Activated CD8-positive, alpha-beta T cell treated with anti-CD3 and anti-CD28 coated beads, Interleukin-2, amount 10 ng/mL, durations not matched to agents 7 days and 5 days (primary cell): ENCODE measurements at regions not wholly inside any gene's neighbourhood (a gene's known extent, or its start where the extent isn't known, plus 50 kb on each side); places are given as distances from the start of the nearest gene placed in this dataset.

ENCODE experiments used
- ATAC-seq: fragments of 150-1000 bp; cut with Tn5 transposase; one replicate; pipeline ENCODE4 v1.10.0; 2021; ENCODE audit warnings: moderate library complexity
- CTCF ChIA-PET: fragments of 350-600 bp; sonication (Branson Sonifier 250); formaldehyde crosslinking; loops from one replicate; lab custom pipeline; 2021; ENCODE audit warnings: antibody characterized with exemption; lab: Charles Lee
- POLR2A ChIA-PET: fragments of 350-600 bp; sonication (Branson Sonifier 250); formaldehyde crosslinking; loops from one replicate; lab custom pipeline; 2021; ENCODE audit warnings: antibody characterized with exemption; lab: Charles Lee
- DNase-seq: peaks from one replicate; pipeline ENCODE4 v3.0.0-alpha.2; 2020
- H3K27ac Mint-ChIP-seq: one replicate; pipeline ENCODE4 v1.8.0; 2021; ENCODE audit warnings: mild to moderate bottlenecking, mixed read lengths
- H3K27me3 Mint-ChIP-seq: one replicate; pipeline ENCODE4 v1.8.0; 2021; ENCODE audit warnings: low read depth, mixed read lengths
- H3K36me3 Mint-ChIP-seq: one replicate; pipeline ENCODE4 v1.8.0; 2021; ENCODE audit warnings: low read depth, mixed read lengths
- H3K4me1 Mint-ChIP-seq: one replicate; pipeline ENCODE4 v1.8.0; 2021; ENCODE audit warnings: low read depth, mixed read lengths
- H3K4me3 Mint-ChIP-seq: one replicate; pipeline ENCODE4 v1.8.0; 2021; ENCODE audit warnings: mild to moderate bottlenecking, mixed read lengths
- H3K9me3 Mint-ChIP-seq: one replicate; pipeline ENCODE4 v1.8.0; 2022; ENCODE audit warnings: mixed read lengths; ENCODE audit not compliant: insufficient read depth

DNA sequence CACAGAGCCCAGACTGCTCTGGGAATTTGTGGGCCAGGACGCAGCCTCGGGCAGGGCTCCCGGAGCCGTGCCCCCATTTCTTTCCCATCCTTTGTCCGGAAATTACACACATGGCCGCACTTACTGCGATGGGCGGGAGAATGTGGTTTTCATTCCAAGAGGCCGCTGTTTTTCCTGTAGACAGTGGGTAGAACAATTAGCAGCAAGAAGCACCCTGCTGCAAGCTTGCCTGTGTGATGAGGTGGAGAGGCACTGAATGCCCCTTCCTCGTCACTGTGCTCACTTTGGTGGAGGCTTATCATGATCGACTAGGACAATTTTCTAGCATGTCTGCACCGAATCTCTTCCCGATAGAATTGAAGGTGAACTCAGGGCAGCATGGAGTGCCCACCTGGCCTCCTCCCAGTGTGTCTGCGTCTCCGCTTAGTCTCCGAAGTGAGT lies 102.8 kb downstream of the DACT2 start:
- no peak for DNase-seq
- Mint-ChIP-seq H3K36me3 (no peaks in the 10 kb centered on the region), H3K9me3 (no peaks in the 10 kb centered on the region), H3K27me3 (no peaks in the 10 kb centered on the region), H3K4me3 (no peak overlapping the region), H3K4me1 (no peaks in the 10 kb centered on the region), H3K27ac (no peak overlapping the region)
- ChIA-PET CTCF (no interaction called here), POLR2A (no interaction called here)
- no peak for ATAC-seq

DNA sequence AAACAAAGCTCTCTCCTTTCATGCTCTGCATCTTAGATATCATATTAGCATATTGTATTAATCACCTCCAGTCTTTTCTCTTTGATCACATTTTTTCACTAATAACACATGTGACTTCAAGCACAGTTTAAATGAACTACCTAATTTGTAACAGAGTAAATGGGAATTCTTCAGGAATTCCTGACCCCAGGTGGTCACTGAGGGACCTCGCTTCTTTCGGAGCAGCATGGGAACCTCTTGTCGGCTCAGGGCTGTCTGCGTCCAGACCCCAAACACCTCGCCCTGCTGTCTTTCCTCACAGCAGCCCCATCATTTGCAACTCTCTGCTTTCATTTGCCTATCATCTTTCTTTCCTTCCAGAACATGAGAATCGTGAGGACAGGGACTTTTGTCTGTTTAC lies 103.5 kb downstream of the DACT2 start:
- no peak overlapping the region for H3K27ac Mint-ChIP-seq
- ChIA-PET POLR2A (no interaction called here), CTCF (no interaction called here)
- H3K4me1 Mint-ChIP-seq: no peaks in the 10 kb centered on the region
- ATAC-seq (no peak), DNase-seq (no peak)
- no peak overlapping the region for H3K4me3 Mint-ChIP-seq
- H3K36me3 Mint-ChIP-seq: no peaks in the 10 kb centered on the region
- H3K9me3 Mint-ChIP-seq: no peaks in the 10 kb centered on the region
- H3K27me3 Mint-ChIP-seq: no peaks in the 10 kb centered on the region

DNA sequence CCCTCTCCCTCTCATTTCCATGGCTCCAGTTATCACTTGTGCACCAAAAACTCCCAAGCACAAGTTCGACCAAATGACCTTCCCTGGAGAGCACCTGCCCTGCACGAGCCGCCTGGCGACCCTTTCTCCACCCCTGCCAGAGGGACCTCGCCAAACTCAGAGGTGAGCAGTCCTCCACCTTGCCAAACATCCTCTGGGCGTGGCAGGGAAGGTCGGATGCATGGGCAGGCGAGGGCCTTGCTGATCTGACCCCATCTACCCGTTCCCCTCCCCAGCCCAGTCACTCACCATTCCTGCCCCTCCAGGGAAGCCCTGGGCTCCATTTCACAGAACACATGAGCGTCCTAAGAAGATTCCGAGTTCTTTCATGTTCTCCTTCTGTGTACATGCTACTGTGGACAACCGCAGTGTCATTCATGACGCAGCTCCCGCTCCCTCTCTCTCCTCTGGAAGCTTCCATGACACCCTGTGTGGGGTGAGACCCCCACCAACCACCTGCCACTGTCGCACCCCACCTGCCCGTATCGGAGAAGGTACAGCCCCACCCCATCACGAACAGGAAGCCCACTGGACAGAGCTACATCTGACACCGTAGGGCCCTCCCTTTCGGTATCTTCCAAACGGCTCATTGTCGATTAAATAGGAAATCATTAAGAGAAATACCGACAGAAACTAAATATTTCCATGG lies 104.3 kb downstream of the DACT2 start:
- Mint-ChIP-seq H3K4me1 (no peaks in the 10 kb centered on the region), H3K9me3 (no peaks in the 10 kb centered on the region), H3K36me3 (no peaks in the 10 kb centered on the region), H3K4me3 (no peak overlapping the region), H3K27ac (no peak overlapping the region), H3K27me3 (no peaks in the 10 kb centered on the region)
- DNase-seq (no peak), ATAC-seq (no peak)
- ChIA-PET POLR2A (no interaction called here), CTCF (no interaction called here)

DNA sequence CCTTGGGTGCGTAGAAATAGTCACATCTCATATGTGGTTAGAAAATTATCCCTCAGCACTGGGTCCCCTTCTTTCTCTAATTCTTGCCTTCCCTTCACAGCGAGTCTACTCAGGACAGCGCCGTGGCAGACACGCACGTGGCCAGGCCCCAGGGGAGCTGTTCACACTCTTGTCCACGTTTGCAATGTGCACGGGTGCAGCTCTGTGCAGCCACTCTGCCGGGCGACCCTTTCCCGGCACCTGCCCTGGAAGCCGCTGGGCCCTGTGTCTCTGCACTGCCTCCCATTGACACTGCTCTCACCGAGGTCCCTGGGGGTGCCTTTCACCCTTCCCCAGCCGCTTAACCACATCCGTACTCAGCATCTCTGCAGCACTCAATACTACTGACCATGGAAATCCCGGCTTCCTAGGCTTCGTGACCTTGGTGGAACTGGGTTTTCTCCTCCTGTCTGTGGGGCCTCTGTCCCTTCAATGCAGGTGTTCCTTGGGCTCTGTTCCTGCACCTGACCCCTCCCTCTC lies 104.9 kb downstream of the DACT2 start:
- no peaks in the 10 kb centered on the region for H3K4me1 Mint-ChIP-seq
- POLR2A ChIA-PET: no interaction called here
- CTCF ChIA-PET: no interaction called here
- DNase-seq (no peak), ATAC-seq (no peak)
- no peak overlapping the region for H3K4me3 Mint-ChIP-seq
- H3K27me3 Mint-ChIP-seq: no peaks in the 10 kb centered on the region
- no peaks in the 10 kb centered on the region for H3K9me3 Mint-ChIP-seq
- no peak overlapping the region for H3K27ac Mint-ChIP-seq
- no peaks in the 10 kb centered on the region for H3K36me3 Mint-ChIP-seq

DNA sequence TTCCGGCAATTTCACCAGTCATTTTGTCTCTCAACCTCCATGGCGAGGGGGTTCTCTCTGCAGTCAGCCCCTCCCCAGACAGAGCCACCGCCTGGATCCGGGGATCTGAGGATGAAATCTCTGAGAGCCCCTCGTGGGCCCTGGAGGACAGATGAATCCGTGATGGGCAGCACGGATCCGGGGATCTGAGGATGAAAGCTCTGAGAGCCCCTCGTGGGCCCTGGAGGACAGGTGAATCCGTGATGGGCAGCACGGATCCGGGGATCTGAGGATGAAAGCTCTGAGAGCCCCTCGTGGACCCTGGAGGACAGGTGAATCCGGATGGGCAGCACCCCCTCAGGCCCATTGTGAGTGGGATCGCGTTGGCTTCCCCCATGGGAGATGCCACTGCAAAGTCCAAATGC lies 106.5 kb downstream of the DACT2 start:
- DNase-seq (no peak), ATAC-seq (no peak)
- Mint-ChIP-seq H3K9me3 (no peaks in the 10 kb centered on the region), H3K4me1 (no peaks in the 10 kb centered on the region), H3K27me3 (no peaks in the 10 kb centered on the region), H3K27ac (no peak overlapping the region), H3K36me3 (no peaks in the 10 kb centered on the region), H3K4me3 (no peak overlapping the region)
- POLR2A ChIA-PET: no interaction called here
- CTCF ChIA-PET: no interaction called here

DNA sequence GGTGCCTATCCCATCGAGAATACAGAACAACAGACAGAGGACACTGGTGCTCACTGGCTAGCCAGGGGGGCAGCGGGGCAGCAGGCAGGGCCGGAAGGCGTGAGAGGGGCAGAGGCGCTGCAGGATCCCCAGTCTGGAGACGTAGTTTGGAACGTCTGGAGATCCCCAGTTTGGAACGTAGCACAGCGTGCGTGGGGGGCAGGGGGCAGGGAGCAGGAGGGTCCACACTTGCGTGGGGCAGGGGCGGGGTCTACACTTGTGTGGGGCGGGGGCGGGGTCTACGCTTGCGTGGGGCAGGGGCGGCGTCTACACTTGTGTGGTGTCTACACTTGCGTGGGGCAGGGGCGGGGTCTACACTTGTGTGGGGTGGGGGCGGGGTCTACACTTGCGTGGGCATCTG lies 107.2 kb downstream of the DACT2 start:
- ChIA-PET CTCF (no interaction called here), POLR2A (no interaction called here)
- Mint-ChIP-seq H3K27ac (no peak overlapping the region), H3K9me3 (no peaks in the 10 kb centered on the region), H3K4me1 (no peaks in the 10 kb centered on the region), H3K4me3 (no peak overlapping the region), H3K27me3 (no peaks in the 10 kb centered on the region), H3K36me3 (no peaks in the 10 kb centered on the region)
- no peak for DNase-seq
- no peak for ATAC-seq

DNA sequence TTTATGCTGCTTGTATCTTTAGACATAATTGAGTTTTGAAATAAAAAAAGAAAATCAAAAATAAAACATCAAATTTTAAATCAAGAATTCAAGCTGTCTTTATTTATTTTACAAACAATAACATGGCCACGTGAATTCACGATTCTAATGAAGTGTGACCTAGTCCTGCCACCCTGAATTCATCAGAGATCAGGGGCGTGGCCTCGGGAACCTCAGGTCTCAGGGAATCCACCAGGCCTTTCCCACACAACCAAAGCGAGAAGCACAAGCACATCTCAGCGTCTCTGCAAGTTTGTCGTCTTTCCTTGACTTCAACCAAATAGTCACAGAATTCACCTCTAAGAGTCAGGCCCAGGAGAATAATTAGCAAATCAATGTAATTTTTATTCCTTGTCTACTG lies 107.9 kb downstream of the DACT2 start:
- H3K27me3 Mint-ChIP-seq: no peaks in the 10 kb centered on the region
- H3K36me3 Mint-ChIP-seq: no peaks in the 10 kb centered on the region
- CTCF ChIA-PET: no interaction called here
- DNase-seq (no peak), ATAC-seq (no peak)
- no peak overlapping the region for H3K4me3 Mint-ChIP-seq
- H3K27ac Mint-ChIP-seq: no peak overlapping the region
- no peaks in the 10 kb centered on the region for H3K4me1 Mint-ChIP-seq
- POLR2A ChIA-PET: no interaction called here
- no peaks in the 10 kb centered on the region for H3K9me3 Mint-ChIP-seq

DNA sequence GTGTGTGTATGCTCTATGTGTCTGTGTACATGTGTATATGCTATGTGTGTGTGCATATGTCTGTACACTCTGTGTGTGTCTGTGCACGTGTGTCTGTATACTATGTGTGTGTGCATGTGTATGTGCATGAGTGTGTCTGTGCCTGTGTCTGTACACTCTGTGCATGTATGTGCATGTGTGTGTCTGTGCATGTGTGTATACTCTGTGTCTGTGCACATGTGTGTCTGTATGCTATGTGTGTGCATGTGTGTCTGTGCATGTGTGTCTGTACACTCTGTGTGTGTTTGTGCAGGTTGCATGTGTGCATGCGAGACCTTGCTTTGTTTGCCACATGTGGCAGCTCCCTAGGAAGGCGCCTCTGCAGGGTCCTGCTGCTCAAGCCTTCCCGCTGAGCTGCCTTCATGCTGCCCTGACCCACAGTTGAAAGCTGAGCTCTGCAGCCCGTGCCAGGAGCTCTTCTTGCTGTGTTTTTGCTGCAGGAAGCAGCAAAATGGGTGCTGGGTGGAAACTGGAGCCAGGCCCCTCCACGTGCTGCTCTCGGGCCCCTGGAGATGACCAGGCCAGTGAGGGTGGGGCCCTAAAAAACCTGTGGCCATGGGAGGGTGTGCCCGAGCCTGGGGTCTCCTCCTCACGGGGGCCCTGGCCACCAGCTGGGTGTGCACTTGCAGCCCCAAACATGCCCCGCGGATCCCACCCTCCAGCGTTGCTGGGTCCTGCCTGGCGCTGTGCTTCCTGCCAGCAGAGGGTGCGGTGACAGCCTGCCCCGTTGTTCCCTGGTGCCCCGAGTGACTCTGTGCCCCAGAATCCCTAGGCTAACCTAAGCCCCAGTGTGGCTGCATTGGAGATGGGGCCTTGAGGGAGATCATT lies 109.1 kb downstream of the DACT2 start:
- H3K36me3 Mint-ChIP-seq: no peaks in the 10 kb centered on the region
- ATAC-seq (no peak), DNase-seq (no peak)
- POLR2A ChIA-PET: no interaction called here
- no peaks in the 10 kb centered on the region for H3K9me3 Mint-ChIP-seq
- H3K27me3 Mint-ChIP-seq: no peaks in the 10 kb centered on the region
- no peak overlapping the region for H3K4me3 Mint-ChIP-seq
- H3K4me1 Mint-ChIP-seq: no peaks in the 10 kb centered on the region
- CTCF ChIA-PET: no interaction called here
- H3K27ac Mint-ChIP-seq: no peak overlapping the region

DNA sequence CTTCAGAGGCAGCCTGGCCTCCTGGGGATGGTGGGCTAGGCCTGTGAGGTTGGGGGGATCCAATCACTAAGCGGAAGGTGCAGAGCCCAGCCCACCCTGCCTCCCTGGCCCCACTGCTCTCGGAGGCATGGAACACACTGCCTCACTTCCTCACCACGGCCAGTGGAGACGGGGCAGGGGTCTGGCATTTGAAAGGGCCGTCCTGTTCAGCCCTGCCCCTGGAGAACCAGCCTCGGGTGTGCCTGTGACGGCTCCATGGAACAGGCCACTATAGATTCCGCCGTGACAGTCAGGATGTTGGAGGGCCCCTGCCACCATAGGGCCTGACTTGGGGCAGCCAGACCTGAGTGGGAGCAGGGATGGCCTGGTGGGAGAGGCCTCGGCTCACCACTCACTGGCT lies 110.2 kb downstream of the DACT2 start:
- DNase-seq (no peak), ATAC-seq (no peak)
- POLR2A ChIA-PET: no interaction called here
- no peaks in the 10 kb centered on the region for H3K36me3 Mint-ChIP-seq
- H3K27me3 Mint-ChIP-seq: no peaks in the 10 kb centered on the region
- H3K27ac Mint-ChIP-seq: no peak overlapping the region
- H3K4me3 Mint-ChIP-seq: no peak overlapping the region
- CTCF ChIA-PET: no interaction called here
- H3K4me1 Mint-ChIP-seq: no peaks in the 10 kb centered on the region
- H3K9me3 Mint-ChIP-seq: no peaks in the 10 kb centered on the region

DNA sequence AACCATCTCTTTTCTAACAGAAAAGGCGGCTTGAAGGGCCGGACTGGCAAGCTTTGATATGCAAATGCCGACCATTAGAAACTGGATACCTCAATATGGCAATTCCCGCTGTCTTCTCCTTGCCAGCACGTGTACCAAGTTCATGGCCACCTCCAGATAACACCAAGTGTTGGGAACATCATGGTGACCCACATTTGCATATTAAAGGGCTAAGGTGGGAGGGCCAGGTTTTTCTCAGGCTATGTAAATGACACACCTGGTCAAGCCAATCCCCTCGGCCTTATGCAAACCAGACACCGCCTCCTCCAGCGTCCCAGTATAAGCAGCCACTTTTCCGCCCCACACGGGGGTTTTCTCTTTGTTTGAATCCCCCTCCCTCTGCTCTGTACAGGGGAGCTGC lies 110.7 kb downstream of the DACT2 start:
- no peaks in the 10 kb centered on the region for H3K4me1 Mint-ChIP-seq
- no peaks in the 10 kb centered on the region for H3K27me3 Mint-ChIP-seq
- H3K36me3 Mint-ChIP-seq: no peaks in the 10 kb centered on the region
- no peak overlapping the region for H3K4me3 Mint-ChIP-seq
- DNase-seq (no peak), ATAC-seq (no peak)
- ChIA-PET POLR2A (no interaction called here), CTCF (no interaction called here)
- no peak overlapping the region for H3K27ac Mint-ChIP-seq
- H3K9me3 Mint-ChIP-seq: no peaks in the 10 kb centered on the region

DNA sequence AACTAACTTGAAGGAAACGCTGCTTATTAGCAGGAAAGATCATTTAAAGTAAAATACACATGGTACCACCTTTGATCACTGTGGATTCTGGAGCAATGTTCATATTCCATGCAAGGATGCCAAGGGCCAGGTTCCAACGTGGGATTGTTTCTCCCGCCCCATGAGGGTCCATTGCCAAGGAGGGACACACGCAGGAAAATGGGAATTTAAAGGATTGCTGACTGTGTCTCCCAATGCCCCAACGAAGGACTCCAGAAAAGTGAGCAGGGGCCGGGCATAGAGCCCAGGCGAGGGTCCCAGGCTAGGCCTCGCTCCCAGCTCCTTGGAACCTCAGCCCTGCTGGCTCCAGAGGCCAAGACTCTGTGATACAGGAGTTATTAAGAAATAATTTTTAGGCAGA lies 111.2 kb downstream of the DACT2 start:
- POLR2A ChIA-PET: no interaction called here
- DNase-seq (no peak), ATAC-seq (no peak)
- Mint-ChIP-seq H3K36me3 (no peaks in the 10 kb centered on the region), H3K27me3 (peaks cover 3% of the 10 kb centered on the region), H3K4me1 (no peaks in the 10 kb centered on the region), H3K9me3 (no peaks in the 10 kb centered on the region), H3K27ac (no peak overlapping the region), H3K4me3 (no peak overlapping the region)
- CTCF ChIA-PET: no interaction called here

DNA sequence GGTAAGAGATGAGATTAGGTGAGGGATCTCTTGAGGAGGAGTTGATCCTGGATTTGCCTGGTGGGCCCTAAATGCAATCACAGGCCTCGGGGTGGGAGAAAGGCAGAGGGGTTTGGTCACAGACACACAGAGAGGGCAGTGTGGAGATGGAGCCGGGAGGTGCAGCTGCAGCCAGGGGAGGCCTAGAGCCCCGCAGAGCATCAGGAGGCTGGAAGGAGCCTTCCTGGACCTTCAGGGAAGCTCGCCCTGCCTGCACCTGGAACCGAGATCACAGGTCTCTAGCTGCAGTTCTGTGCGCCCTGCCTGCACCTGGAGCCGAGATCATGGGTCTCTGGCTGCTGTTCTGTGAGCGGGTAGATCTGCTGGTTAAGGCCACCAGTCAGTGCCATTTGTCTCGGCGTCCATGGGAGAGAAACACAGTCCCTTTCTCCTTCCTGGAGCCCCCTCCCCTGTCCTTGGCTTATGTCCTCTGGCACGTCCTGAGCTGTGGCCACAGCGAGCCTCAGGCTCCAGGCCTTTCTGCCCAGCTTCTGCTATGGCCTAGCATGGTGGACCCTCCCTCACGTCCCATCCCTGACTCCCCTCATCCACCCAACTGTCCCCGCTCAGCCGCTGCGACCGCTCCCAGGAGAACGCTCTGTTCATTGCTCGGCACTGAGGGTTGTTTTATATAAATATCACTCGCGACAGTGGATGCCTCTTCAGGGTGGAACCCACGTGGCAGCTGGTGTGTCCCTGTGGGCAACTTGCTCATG lies 112.0 kb downstream of the DACT2 start:
- no peak overlapping the region for H3K4me3 Mint-ChIP-seq
- no peaks in the 10 kb centered on the region for H3K9me3 Mint-ChIP-seq
- DNase-seq (no peak), ATAC-seq (no peak)
- POLR2A ChIA-PET: no interaction called here
- H3K4me1 Mint-ChIP-seq: no peaks in the 10 kb centered on the region
- peaks cover 7% of the 10 kb centered on the region for H3K27me3 Mint-ChIP-seq
- H3K36me3 Mint-ChIP-seq: no peaks in the 10 kb centered on the region
- CTCF ChIA-PET: no interaction called here
- no peak overlapping the region for H3K27ac Mint-ChIP-seq
